ENCODE measurements at regions not wholly inside any gene's neighbourhood (a gene's known extent, or its start where the extent isn't known, plus 50 kb on each side); places are given as distances from the start of the nearest gene placed in this dataset.
"Not testable (repeated sequence)": the region's sequence is repeated elsewhere in the genome, so short reads cannot be mapped to it uniquely, and the experiment has no call there.

GRCh38 chr1:206316901-206317300, 113.6 kb downstream of the SRGAP2 start:
- not testable (repeated sequence) for H3K9ac ChIP-seq (ENCODE audit: low read depth, low read length); H3K9me3 ChIP-seq (replicated peaks; ENCODE audit: low read length)

GRCh38 chr1:206317878-206318514, 114.7 kb downstream of the SRGAP2 start:
- H3K9ac ChIP-seq (ENCODE audit: low read depth, low read length); H3K4me2 ChIP-seq (ENCODE audit: low read length); H3K36me3 ChIP-seq (ENCODE audit: insufficient read depth, low read length); H3K4me3 ChIP-seq (ENCODE audit: low read length); H3K4me1 ChIP-seq (ENCODE audit: control insufficient read depth, insufficient read depth, low read length); H3K27me3 ChIP-seq (ENCODE audit: control insufficient read depth, insufficient read depth, low read length); H3K9me3 ChIP-seq (replicated peaks; ENCODE audit: low read length): not testable (repeated sequence)

More at GRCh38 chr1:206316901-206317300, 113.6 kb downstream of the SRGAP2 start:
- not testable (repeated sequence) for H3K27me3 ChIP-seq (ENCODE audit: control insufficient read depth, insufficient read depth, low read length); H3K4me3 ChIP-seq (ENCODE audit: low read length); H3K4me1 ChIP-seq (ENCODE audit: control insufficient read depth, insufficient read depth, low read length); H3K4me2 ChIP-seq (ENCODE audit: low read length); H3K36me3 ChIP-seq (ENCODE audit: insufficient read depth, low read length)

GRCh38 chr1:206320227-206320626, 116.9 kb downstream of the SRGAP2 start:
- H3K4me1 ChIP-seq (ENCODE audit: control insufficient read depth, insufficient read depth, low read length): not testable (repeated sequence)

GRCh38 chr1:206326159-206326939, 123.0 kb downstream of the SRGAP2 start:
- not testable (repeated sequence) for H3K9me3 ChIP-seq (replicated peaks; ENCODE audit: low read length); H3K4me3 ChIP-seq (ENCODE audit: low read length); H3K9ac ChIP-seq (ENCODE audit: low read depth, low read length); H3K36me3 ChIP-seq (ENCODE audit: insufficient read depth, low read length); H3K4me2 ChIP-seq (ENCODE audit: low read length); H3K4me1 ChIP-seq (ENCODE audit: control insufficient read depth, insufficient read depth, low read length); H3K27me3 ChIP-seq (ENCODE audit: control insufficient read depth, insufficient read depth, low read length)

More at GRCh38 chr1:206320227-206320626, 116.9 kb downstream of the SRGAP2 start:
- H3K27me3 ChIP-seq (ENCODE audit: control insufficient read depth, insufficient read depth, low read length); H3K9ac ChIP-seq (ENCODE audit: low read depth, low read length); H3K36me3 ChIP-seq (ENCODE audit: insufficient read depth, low read length); H3K9me3 ChIP-seq (replicated peaks; ENCODE audit: low read length); H3K4me2 ChIP-seq (ENCODE audit: low read length); H3K4me3 ChIP-seq (ENCODE audit: low read length): not testable (repeated sequence)

GRCh38 chr1:206331597-206331996, 128.3 kb downstream of the SRGAP2 start:
- H3K9ac ChIP-seq (ENCODE audit: low read depth, low read length); H3K4me2 ChIP-seq (ENCODE audit: low read length); H3K9me3 ChIP-seq (replicated peaks; ENCODE audit: low read length); H3K4me3 ChIP-seq (ENCODE audit: low read length); H3K4me1 ChIP-seq (ENCODE audit: control insufficient read depth, insufficient read depth, low read length); H3K36me3 ChIP-seq (ENCODE audit: insufficient read depth, low read length); H3K27me3 ChIP-seq (ENCODE audit: control insufficient read depth, insufficient read depth, low read length): not testable (repeated sequence)

GRCh38 chr1:206333316-206333715, 130.0 kb downstream of the SRGAP2 start:
- H3K4me3 ChIP-seq (ENCODE audit: low read length); H3K36me3 ChIP-seq (ENCODE audit: insufficient read depth, low read length); H3K4me2 ChIP-seq (ENCODE audit: low read length); H3K27me3 ChIP-seq (ENCODE audit: control insufficient read depth, insufficient read depth, low read length); H3K9me3 ChIP-seq (replicated peaks; ENCODE audit: low read length); H3K4me1 ChIP-seq (ENCODE audit: control insufficient read depth, insufficient read depth, low read length); H3K9ac ChIP-seq (ENCODE audit: low read depth, low read length): not testable (repeated sequence)

GRCh38 chr1:206333897-206334296, 130.6 kb downstream of the SRGAP2 start:
- H3K9me3 ChIP-seq (replicated peaks; ENCODE audit: low read length); H3K36me3 ChIP-seq (ENCODE audit: insufficient read depth, low read length); H3K27me3 ChIP-seq (ENCODE audit: control insufficient read depth, insufficient read depth, low read length); H3K4me3 ChIP-seq (ENCODE audit: low read length); H3K9ac ChIP-seq (ENCODE audit: low read depth, low read length); H3K4me2 ChIP-seq (ENCODE audit: low read length); H3K4me1 ChIP-seq (ENCODE audit: control insufficient read depth, insufficient read depth, low read length): not testable (repeated sequence)

GRCh38 chr1:206334481-206334880, 131.1 kb downstream of the SRGAP2 start:
- H3K9me3 ChIP-seq (replicated peaks; ENCODE audit: low read length); H3K27me3 ChIP-seq (ENCODE audit: control insufficient read depth, insufficient read depth, low read length); H3K36me3 ChIP-seq (ENCODE audit: insufficient read depth, low read length); H3K9ac ChIP-seq (ENCODE audit: low read depth, low read length); H3K4me1 ChIP-seq (ENCODE audit: control insufficient read depth, insufficient read depth, low read length); H3K4me3 ChIP-seq (ENCODE audit: low read length); H3K4me2 ChIP-seq (ENCODE audit: low read length): not testable (repeated sequence)

- H3K9ac ChIP-seq (ENCODE audit: low read depth, low read length); H3K4me2 ChIP-seq (ENCODE audit: low read length); H3K4me1 ChIP-seq (ENCODE audit: control insufficient read depth, insufficient read depth, low read length); H3K4me3 ChIP-seq (ENCODE audit: low read length); H3K27me3 ChIP-seq (ENCODE audit: control insufficient read depth, insufficient read depth, low read length); H3K9me3 ChIP-seq (replicated peaks; ENCODE audit: low read length); H3K36me3 ChIP-seq (ENCODE audit: insufficient read depth, low read length): not testable (repeated sequence)
Measured at GRCh38 chr1:206335162-206335561, 131.8 kb downstream of the SRGAP2 start.

GRCh38 chr1:206335875-206336846, 132.8 kb downstream of the SRGAP2 start:
- not testable (repeated sequence) for H3K27me3 ChIP-seq (ENCODE audit: control insufficient read depth, insufficient read depth, low read length); H3K9ac ChIP-seq (ENCODE audit: low read depth, low read length); H3K4me2 ChIP-seq (ENCODE audit: low read length); H3K4me1 ChIP-seq (ENCODE audit: control insufficient read depth, insufficient read depth, low read length); H3K9me3 ChIP-seq (replicated peaks; ENCODE audit: low read length); H3K4me3 ChIP-seq (ENCODE audit: low read length); H3K36me3 ChIP-seq (ENCODE audit: insufficient read depth, low read length)

- not testable (repeated sequence) for H3K4me3 ChIP-seq (ENCODE audit: low read length); H3K27me3 ChIP-seq (ENCODE audit: control insufficient read depth, insufficient read depth, low read length); H3K4me1 ChIP-seq (ENCODE audit: control insufficient read depth, insufficient read depth, low read length); H3K4me2 ChIP-seq (ENCODE audit: low read length); H3K9me3 ChIP-seq (replicated peaks; ENCODE audit: low read length); H3K9ac ChIP-seq (ENCODE audit: low read depth, low read length); H3K36me3 ChIP-seq (ENCODE audit: insufficient read depth, low read length)
Measured at GRCh38 chr1:206337024-206337423, 133.3 kb upstream of the IKBKE start.
